NCI-H2081 (cell line): ENCODE measurements at regions not wholly inside any gene's neighbourhood (a gene's known extent, or its start where the extent isn't known, plus 50 kb on each side); places are given as distances from the start of the nearest gene placed in this dataset.

Experiments
- DNase-seq, 2 experiments: peaks; one replicate each; lab custom pipeline; 2025; lab: John Stamatoyannopoulos, UW

GRCh38 chr4:71277353-71277752 is 61.5 kb upstream of the SLC4A4 start:
- no peak for DNase-seq

GRCh38 chr4:71283642-71284257 is 55.1 kb upstream of the SLC4A4 start:
- DNase-seq = no peak

- DNase-seq = no peak
Observed at GRCh38 chr4:71287305-71287704, 51.5 kb upstream of the SLC4A4 start.

GRCh38 chr4:71288875-71289274 is 49.9 kb upstream of the SLC4A4 start:
- DNase-seq = no peak
